ENCODE measurements at regions not wholly inside any gene's neighbourhood (a gene's known extent, or its start where the extent isn't known, plus 50 kb on each side); places are given as distances from the start of the nearest gene placed in this dataset.
A peak's percentile ranks its signal among the peaks of the same experiment; 100 is the strongest.
"Not testable (repeated sequence)": the region's sequence is repeated elsewhere in the genome, so short reads cannot be mapped to it uniquely, and the experiment has no call there.

- no peak for DNase-seq
Measured at GRCh38 chr9:38518826-38519225, 94.6 kb upstream of the IGFBPL1 start.

GRCh38 chr9:38516273-38516672 is 92.0 kb upstream of the IGFBPL1 start:
- DNase-seq, result peak; percentile 6

- not testable (repeated sequence) for DNase-seq
Measured at GRCh38 chr9:38515055-38515454, 90.8 kb upstream of the IGFBPL1 start.

GRCh38 chr9:38510340-38510739 is 86.1 kb upstream of the IGFBPL1 start:
- not testable (repeated sequence) for DNase-seq

- DNase-seq, result no peak
Measured at GRCh38 chr9:38507587-38507986, 83.3 kb upstream of the IGFBPL1 start.

GRCh38 chr9:38500171-38500570 is 75.9 kb upstream of the IGFBPL1 start:
- not testable (repeated sequence) for DNase-seq

- not testable (repeated sequence) for DNase-seq
Measured at GRCh38 chr9:38498551-38498950, 74.3 kb upstream of the IGFBPL1 start.

- DNase-seq, result no peak
Measured at GRCh38 chr9:38489057-38489456, 64.8 kb upstream of the IGFBPL1 start.

GRCh38 chr9:38488156-38488698 is 64.0 kb upstream of the IGFBPL1 start:
- DNase-seq, result no peak

GRCh38 chr9:38487418-38488155 is 63.3 kb upstream of the IGFBPL1 start:
- DNase-seq, result not testable (repeated sequence)

- DNase-seq, result no peak
Measured at GRCh38 chr9:38486837-38487236, 62.6 kb upstream of the IGFBPL1 start.

- DNase-seq, result no peak
Measured at GRCh38 chr9:38486056-38486615, 61.9 kb upstream of the IGFBPL1 start.

- DNase-seq, result not testable (repeated sequence)
Measured at GRCh38 chr9:38484076-38484665, 59.9 kb upstream of the IGFBPL1 start.

GRCh38 chr9:38482918-38483592 is 58.8 kb upstream of the IGFBPL1 start:
- DNase-seq, result no peak

- no peak for DNase-seq
Measured at GRCh38 chr9:38478211-38478610, 54.0 kb upstream of the IGFBPL1 start.

GRCh38 chr9:38474476-38474875 is 50.2 kb upstream of the IGFBPL1 start:
- DNase-seq, result not testable (repeated sequence)

Measured in CD4-positive, alpha-beta T cell treated with Interleukin-17A for 4 hours (primary cell).